ENCODE measurements at regions not wholly inside any gene's neighbourhood (a gene's known extent, or its start where the extent isn't known, plus 50 kb on each side); places are given as distances from the start of the nearest gene placed in this dataset.

- TF ChIP-seq RAD21 (IDR thresholded peaks at IDR 0.05 in 1 of 2, conservative IDR thresholded peaks at IDR 0.05 in 1 of 2; ENCODE audit: low read depth in 2 of 2, low read length in 2 of 2) = no peak
- TF ChIP-seq CTCF (IDR thresholded peaks at IDR 0.05; ENCODE audit: control extremely low read depth in 1 of 3, insufficient read depth in 1 of 3, low read depth in 1 of 3, low read length in 3 of 3) = no peak
- TF ChIP-seq EZH2 (IDR thresholded peaks at IDR 0.05; ENCODE audit: low read depth, low read length, severe bottlenecking) = no peak
- no peak for TF ChIP-seq JUN (IDR thresholded peaks at IDR 0.05; ENCODE audit: low read depth, low read length)
- no peak for TF ChIP-seq YY1 (IDR thresholded peaks at IDR 0.05; ENCODE audit: low read depth, low read length)
- TF ChIP-seq POLR2A (IDR thresholded peaks at IDR 0.05; ENCODE audit: control extremely low read depth in 1 of 2, low read depth in 2 of 2, low read length in 2 of 2) = no peak
- TF ChIP-seq TEAD4 (IDR thresholded peaks at IDR 0.05; ENCODE audit: low read depth, low read length) = no peak; the same call in 1 of the 2 replicates
- no peak for TF ChIP-seq CEBPB (IDR thresholded peaks at IDR 0.05; ENCODE audit: low read depth, low read length)
Measured at GRCh38 chr2:79359419-79359818, 153.4 kb upstream of the CTNNA2 start.

Data from H1 (cell line).